CD14-positive monocyte (primary cell): ENCODE measurements at regions not wholly inside any gene's neighbourhood (a gene's known extent, or its start where the extent isn't known, plus 50 kb on each side); places are given as distances from the start of the nearest gene placed in this dataset.

ENCODE experiments used
- DNase-seq, 3 donors: peaks; one replicate each; pipeline ENCODE4 v3.0.0-alpha.2; 2011 to 2022
- H2AFZ ChIP-seq: 2 replicates; pipeline ENCODE4 v1.6.0; 2012; ENCODE audit warnings: mild to moderate bottlenecking, low read depth, low read length, inconsistent platforms; ENCODE audit not compliant: insufficient read depth, poor library complexity, severe bottlenecking
- H3K27ac ChIP-seq, 2 donors: 1 replicate in 1 of 2; 2 replicates in 1 of 2; pipeline ENCODE4 v1.5.1; 2012 to 2013; ENCODE audit warnings: low read length in 2 of 2, control low read depth in 1 of 2, inconsistent platforms in 1 of 2, low read depth in 1 of 2, mild to moderate bottlenecking in 1 of 2
- H3K27me3 ChIP-seq, 2 donors: one replicate each; pipeline versions ENCODE4 v1.6.0 to v1.6.1; 2011 to 2013; ENCODE audit warnings: low read length in 2 of 2; ENCODE audit not compliant: control insufficient read depth in 2 of 2, insufficient read depth in 2 of 2
- H3K36me3 ChIP-seq, 2 donors: replicated peaks in 1 of 2; 1 replicate in 1 of 2; 2 replicates in 1 of 2; pipeline versions ENCODE4 v1.5.1 to v1.6.1; 2012 to 2013; ENCODE audit warnings: low read length in 2 of 2, control low read depth in 1 of 2, inconsistent platforms in 1 of 2, mild to moderate bottlenecking in 1 of 2; ENCODE audit not compliant: insufficient read depth in 2 of 2, control insufficient read depth in 1 of 2
- H3K4me1 ChIP-seq, 2 donors: 1 replicate in 1 of 2; 2 replicates in 1 of 2; pipeline versions ENCODE4 v1.5.1 to v1.6.1; 2012 to 2013; ENCODE audit warnings: low read length in 2 of 2, control low read depth in 1 of 2, inconsistent platforms in 1 of 2, mild to moderate bottlenecking in 1 of 2, moderate library complexity in 1 of 2; ENCODE audit not compliant: insufficient read depth in 2 of 2, control insufficient read depth in 1 of 2
- H3K4me2 ChIP-seq: replicated peaks from 2 replicates; pipeline ENCODE3; 2012; ENCODE audit warnings: low read length, moderate library complexity, mild to moderate bottlenecking; ENCODE audit not compliant: poor library complexity, severe bottlenecking; ENCODE audit errors: extremely low read depth
- H3K4me3 ChIP-seq, 3 experiments: fragments of 200-600 bp in 1 of 3; sonication (generic) in 1 of 3; replicated peaks in 1 of 3; 1 replicate in 2 of 3; 2 replicates in 1 of 3; pipeline ENCODE4 v1.5.1; 2011 to 2013; ENCODE audit warnings: low read length in 3 of 3, mild to moderate bottlenecking in 3 of 3, control low read depth in 2 of 3, low read depth in 2 of 3, inconsistent platforms in 1 of 3, moderate library complexity in 1 of 3
- H3K79me2 ChIP-seq: 2 replicates; pipeline ENCODE4 v1.6.0; 2012; ENCODE audit warnings: mild to moderate bottlenecking, control low read depth, inconsistent platforms, low read length, moderate library complexity; ENCODE audit not compliant: insufficient read depth
- H3K9ac ChIP-seq: 2 replicates; pipeline ENCODE4 v1.6.0; 2017; ENCODE audit warnings: low read length, mild to moderate bottlenecking; ENCODE audit not compliant: insufficient read depth, poor library complexity, severe bottlenecking
- H3K9me3 ChIP-seq, 2 donors: replicated peaks in 1 of 2; 1 replicate in 1 of 2; 2 replicates in 1 of 2; pipeline versions ENCODE4 v1.5.1 to v1.6.1; 2012 to 2013; ENCODE audit warnings: low read length in 2 of 2, control low read depth in 1 of 2; ENCODE audit not compliant: control insufficient read depth in 1 of 2, insufficient read depth in 1 of 2
- H4K20me1 ChIP-seq: 2 replicates; pipeline ENCODE4 v1.6.0; 2012; ENCODE audit warnings: mild to moderate bottlenecking, low read length, control low read depth, moderate library complexity; ENCODE audit not compliant: insufficient read depth
- H3K27ac Mint-ChIP-seq, 7 donors: one replicate each; pipeline ENCODE4 v1.8.0; 2020; ENCODE audit warnings: mild to moderate bottlenecking in 7 of 7, mixed read lengths in 7 of 7, moderate library complexity in 6 of 7, inconsistent platforms in 2 of 7
- H3K27me3 Mint-ChIP-seq, 3 donors: one replicate each; pipeline ENCODE4 v1.8.0; 2021 to 2022; ENCODE audit warnings: low read depth in 3 of 3, mild to moderate bottlenecking in 3 of 3, mixed read lengths in 3 of 3, moderate library complexity in 3 of 3, inconsistent platforms in 1 of 3
- H3K36me3 Mint-ChIP-seq, 2 donors: one replicate each; pipeline ENCODE4 v1.8.0; 2020; ENCODE audit warnings: mixed read lengths in 2 of 2, inconsistent platforms in 1 of 2, mild to moderate bottlenecking in 1 of 2
- H3K4me1 Mint-ChIP-seq: one replicate; pipeline ENCODE4 v1.8.0; 2020; ENCODE audit warnings: mild to moderate bottlenecking, mixed read lengths
- H3K4me3 Mint-ChIP-seq, 2 donors: one replicate each; pipeline ENCODE4 v1.8.0; 2020; ENCODE audit warnings: mild to moderate bottlenecking in 2 of 2, mixed read lengths in 2 of 2, moderate library complexity in 1 of 2
- H3K9me3 Mint-ChIP-seq, 7 donors: one replicate each; pipeline ENCODE4 v1.8.0; 2020 to 2022; ENCODE audit warnings: mixed read lengths in 7 of 7, mild to moderate bottlenecking in 6 of 7, moderate library complexity in 6 of 7, inconsistent platforms in 2 of 7
- WGBS: methylation state at CpG from one replicate; pipeline ENCODE4 v1.1.5; 2013; ENCODE audit warnings: missing lambda C conversion rate; ENCODE audit not compliant: insufficient coverage; 5-methylcytosine and 5-hydroxymethylcytosine counted together
- intact Hi-C, 2 donors: fragments of 100-400 bp; cut with micrococcal nuclease; formaldehyde crosslinking; loops; one replicate each; pipeline versions ENCODE4 v1.15.0 to v1.15.1; 2023
- TF ChIP-seq, protein P1 (sequence below): fragments of 200-600 bp; IDR thresholded peaks from one replicate; pipeline ENCODE4 v1.8.0; 2022; ENCODE audit warnings: antibody characterized with exemption, mild to moderate bottlenecking

DNA sequence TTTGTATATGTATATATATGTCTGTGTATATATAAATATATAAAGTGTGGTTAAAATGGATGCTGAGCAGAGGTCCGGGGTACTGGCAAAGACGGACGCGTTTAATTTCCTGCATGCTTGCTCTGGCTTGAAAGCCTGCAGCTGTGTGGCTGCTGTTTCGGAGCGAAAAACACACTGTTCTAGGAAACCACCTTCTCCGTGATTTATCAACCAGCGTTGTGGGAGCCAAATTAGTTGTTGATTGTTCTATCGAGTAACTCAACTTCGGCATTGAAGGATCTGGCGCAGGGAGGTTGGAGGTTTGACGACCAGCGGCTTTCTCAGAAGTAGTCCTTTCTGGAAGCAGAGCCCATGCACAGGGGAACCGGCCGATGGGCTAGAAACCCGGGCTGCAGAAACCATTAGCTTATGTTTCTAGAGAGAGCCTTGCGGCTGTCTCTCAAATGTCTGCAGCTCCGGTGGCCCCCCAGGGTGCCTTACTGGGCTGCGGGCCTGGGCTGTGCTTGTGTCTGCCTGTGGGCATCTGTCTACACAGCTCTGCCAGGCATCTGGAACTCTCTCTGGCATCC is 81.8 kb downstream of the EDN3 start:
- Mint-ChIP-seq H3K4me3 (no peak overlapping the region), H3K27me3 (peaks cover 1 to 4% (median 2%) of the 10 kb centered on the region in 3 donors), H3K27ac (no peak overlapping the region), H3K9me3 (no peaks in the 10 kb centered on the region), H3K36me3 (no peaks in the 10 kb centered on the region), H3K4me1 (no peaks in the 10 kb centered on the region)
- no peak for DNase-seq
- 97% methylated on average over 17 of the region's 19 CpGs for WGBS
- Histone ChIP-seq H3K27ac (no peak overlapping the region), H3K4me1 (no peaks in the 10 kb centered on the region), H2AFZ (no peak overlapping the region), H3K4me2 (no peak overlapping the region), H3K4me3 (no peak overlapping the region), H3K9me3 (no peaks in the 10 kb centered on the region), H3K9ac (no peak overlapping the region), H4K20me1 (no peaks in the 10 kb centered on the region), H3K36me3 (no peaks in the 10 kb centered on the region), H3K27me3 (no peaks in the 10 kb centered on the region), H3K79me2 (no peaks in the 10 kb centered on the region)
- TF ChIP-seq, protein P1, sequence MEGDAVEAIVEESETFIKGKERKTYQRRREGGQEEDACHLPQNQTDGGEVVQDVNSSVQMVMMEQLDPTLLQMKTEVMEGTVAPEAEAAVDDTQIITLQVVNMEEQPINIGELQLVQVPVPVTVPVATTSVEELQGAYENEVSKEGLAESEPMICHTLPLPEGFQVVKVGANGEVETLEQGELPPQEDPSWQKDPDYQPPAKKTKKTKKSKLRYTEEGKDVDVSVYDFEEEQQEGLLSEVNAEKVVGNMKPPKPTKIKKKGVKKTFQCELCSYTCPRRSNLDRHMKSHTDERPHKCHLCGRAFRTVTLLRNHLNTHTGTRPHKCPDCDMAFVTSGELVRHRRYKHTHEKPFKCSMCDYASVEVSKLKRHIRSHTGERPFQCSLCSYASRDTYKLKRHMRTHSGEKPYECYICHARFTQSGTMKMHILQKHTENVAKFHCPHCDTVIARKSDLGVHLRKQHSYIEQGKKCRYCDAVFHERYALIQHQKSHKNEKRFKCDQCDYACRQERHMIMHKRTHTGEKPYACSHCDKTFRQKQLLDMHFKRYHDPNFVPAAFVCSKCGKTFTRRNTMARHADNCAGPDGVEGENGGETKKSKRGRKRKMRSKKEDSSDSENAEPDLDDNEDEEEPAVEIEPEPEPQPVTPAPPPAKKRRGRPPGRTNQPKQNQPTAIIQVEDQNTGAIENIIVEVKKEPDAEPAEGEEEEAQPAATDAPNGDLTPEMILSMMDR, result no peak
- intact Hi-C loops, result no loop called here

DNA sequence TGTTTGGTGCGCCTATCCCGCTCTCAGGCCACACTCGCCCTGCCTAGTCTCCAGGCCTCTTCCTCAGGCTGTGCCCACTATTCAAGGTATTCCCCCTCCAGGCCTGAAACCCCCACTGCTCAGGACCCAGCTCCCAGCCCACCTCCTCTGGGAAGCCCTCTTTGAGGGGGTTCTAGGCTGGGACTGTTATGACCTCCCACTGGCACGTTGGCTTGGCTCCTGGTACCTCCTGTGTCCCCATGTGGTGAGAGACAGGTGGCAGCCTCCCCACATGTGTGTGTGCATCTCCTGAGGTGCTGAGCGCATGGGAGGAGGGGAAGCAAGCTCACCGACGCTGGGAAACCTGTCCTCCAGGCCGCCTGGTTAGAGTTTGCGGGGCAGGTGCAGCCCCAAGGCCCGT is 82.5 kb downstream of the EDN3 start:
- no peaks in the 10 kb centered on the region for H3K9me3 ChIP-seq
- H3K4me3 Mint-ChIP-seq, result no peak overlapping the region
- no peaks in the 10 kb centered on the region for H3K36me3 Mint-ChIP-seq
- 90% methylated on average over 8 of the region's 10 CpGs for WGBS
- intact Hi-C loops, result no loop called here
- H3K27me3 ChIP-seq, result no peaks in the 10 kb centered on the region
- peaks cover 1 to 4% (median 2%) of the 10 kb centered on the region in 3 donors for H3K27me3 Mint-ChIP-seq
- H3K9me3 Mint-ChIP-seq, result no peaks in the 10 kb centered on the region
- H3K9ac ChIP-seq, result no peak overlapping the region
- no peak overlapping the region for H3K4me3 ChIP-seq
- TF ChIP-seq, protein P1, result no peak
- no peak overlapping the region for H3K4me2 ChIP-seq
- H3K4me1 ChIP-seq, result no peaks in the 10 kb centered on the region
- H4K20me1 ChIP-seq, result no peaks in the 10 kb centered on the region
- no peak for DNase-seq
- H3K27ac Mint-ChIP-seq, result no peak overlapping the region
- no peaks in the 10 kb centered on the region for H3K79me2 ChIP-seq
- H3K4me1 Mint-ChIP-seq, result no peaks in the 10 kb centered on the region
- no peaks in the 10 kb centered on the region for H3K36me3 ChIP-seq
- no peak overlapping the region for H2AFZ ChIP-seq
- H3K27ac ChIP-seq, result no peak overlapping the region
